GM18498 (cell line): ENCODE measurements at regions not wholly inside any gene's neighbourhood (a gene's known extent, or its start where the extent isn't known, plus 50 kb on each side); places are given as distances from the start of the nearest gene placed in this dataset.

ENCODE experiments used
- ATAC-seq: cut with Tn5 transposase; IDR thresholded peaks from one replicate; pipeline ENCODE4 v1.9.1; 2021; ENCODE audit warnings: mild to moderate bottlenecking, moderate library complexity; ENCODE audit not compliant: unreplicated experiment

GRCh38 chr11:41849250-41849649 is 389.8 kb upstream of the LRRC4C start:
- no peak for ATAC-seq

GRCh38 chr11:41851743-41852142 is 392.3 kb upstream of the LRRC4C start:
- ATAC-seq, result no peak

DNA sequence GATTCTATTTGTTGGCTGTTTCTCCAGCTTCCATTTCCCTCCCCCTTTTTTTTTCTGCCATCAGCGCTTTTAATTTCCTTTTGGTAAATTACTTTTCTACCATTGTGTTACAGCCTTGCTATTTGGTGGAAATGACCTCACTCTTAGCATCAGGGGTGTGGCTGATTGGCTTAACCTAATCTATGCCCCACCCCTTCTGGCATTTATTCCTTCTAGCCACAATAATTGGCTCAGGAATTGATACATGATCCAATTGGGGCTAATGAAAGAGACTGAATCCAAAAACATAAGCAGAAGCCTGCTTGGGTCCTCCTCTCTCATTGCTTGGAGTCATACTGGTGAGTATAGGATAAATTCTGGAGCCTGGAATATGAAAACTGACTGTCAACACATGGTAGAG is 402.4 kb upstream of the LRRC4C start:
- ATAC-seq, result no peak

DNA sequence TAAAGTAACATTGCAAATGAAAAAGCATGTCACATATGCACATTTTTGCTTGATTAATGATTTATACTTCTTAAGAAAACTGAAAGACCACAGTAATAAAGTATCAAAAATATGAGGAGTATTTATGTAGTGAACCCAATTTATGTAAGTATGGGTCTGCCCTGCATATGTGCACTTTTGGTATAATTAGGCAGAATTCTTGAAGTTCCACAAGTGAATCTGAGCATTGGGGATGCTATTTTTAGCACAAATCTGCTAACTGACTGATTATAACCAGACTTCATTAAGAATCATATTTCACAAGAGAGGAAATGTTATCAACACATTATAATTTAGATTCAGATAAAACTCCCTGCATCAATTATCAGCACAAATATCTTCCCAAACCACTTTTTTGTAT is 407.1 kb upstream of the LRRC4C start:
- no peak for ATAC-seq

DNA sequence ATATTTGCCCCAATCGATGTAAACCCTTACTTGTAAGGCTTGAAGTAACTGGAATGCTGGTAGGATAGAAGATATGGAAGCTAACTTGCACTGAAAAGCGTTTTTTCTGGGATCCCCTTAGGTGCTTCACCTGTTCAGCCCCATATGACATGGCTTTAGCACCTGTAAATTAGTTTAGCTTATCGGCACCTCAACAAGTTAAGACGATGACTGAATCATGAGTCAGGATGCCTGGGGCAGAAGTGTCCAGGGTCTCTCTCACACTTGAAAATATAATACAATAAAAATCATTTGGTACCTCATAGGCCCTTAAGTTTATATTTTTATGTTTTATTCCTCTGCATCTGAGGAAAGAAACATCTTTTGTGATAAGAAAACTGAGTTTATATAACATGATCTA is 409.2 kb upstream of the LRRC4C start:
- no peak for ATAC-seq

DNA sequence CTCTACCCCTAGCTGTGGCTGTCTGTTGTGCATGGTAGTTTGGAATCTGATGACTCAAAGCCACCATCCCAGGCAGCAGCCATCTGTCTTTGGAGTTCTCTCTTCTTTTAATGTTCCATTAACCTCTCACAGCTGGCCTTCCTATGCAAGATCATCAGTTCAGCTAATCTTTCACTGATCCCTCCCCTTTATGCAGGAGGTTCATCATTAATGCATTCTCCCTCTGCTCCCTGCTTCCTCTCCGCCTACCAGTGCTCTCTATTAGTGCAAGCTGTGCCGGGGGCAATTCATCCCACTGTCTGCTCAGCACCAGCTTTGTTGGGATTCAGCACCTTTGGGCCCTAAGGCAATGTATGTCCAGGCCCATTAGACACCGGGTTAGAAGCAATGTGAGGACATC is 413.0 kb upstream of the LRRC4C start:
- no peak for ATAC-seq

DNA sequence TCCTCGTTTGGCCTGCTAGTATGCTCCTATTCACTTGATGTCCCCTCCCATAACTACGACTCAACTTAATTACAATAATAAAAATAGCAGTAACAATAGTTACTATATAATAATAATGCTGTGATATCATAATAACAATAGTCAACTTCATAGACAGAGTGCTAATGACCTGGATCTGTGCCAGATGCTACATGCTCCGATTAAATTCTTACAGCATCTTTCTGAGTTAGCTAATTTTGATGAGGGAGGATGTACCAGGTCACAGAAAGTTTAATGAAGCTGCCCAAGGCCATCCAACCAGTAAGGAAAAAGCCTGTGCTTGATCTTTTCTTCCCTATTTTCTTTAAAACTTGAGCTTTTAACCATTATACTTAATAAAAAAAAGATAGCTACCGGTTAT is 413.4 kb upstream of the LRRC4C start:
- ATAC-seq, result no peak

DNA sequence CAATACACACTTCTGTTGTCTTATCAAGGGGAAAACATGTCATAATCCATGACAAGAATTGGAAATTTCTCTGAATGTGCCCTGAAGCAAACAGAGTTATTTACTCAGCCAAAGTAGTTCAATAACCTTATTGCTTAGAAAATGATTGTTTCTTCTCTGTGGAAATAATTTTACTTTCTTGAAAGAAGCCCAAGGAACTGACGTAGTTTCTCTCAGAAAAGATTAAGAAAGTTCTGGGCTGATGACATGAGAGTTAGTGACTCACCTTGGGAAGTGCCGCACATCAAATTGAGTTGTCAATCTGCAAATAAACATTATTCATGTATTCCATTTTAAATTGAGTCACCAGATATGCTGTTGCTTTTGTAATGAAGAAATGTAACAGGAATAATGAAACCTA is 418.6 kb upstream of the LRRC4C start:
- ATAC-seq, result no peak

DNA sequence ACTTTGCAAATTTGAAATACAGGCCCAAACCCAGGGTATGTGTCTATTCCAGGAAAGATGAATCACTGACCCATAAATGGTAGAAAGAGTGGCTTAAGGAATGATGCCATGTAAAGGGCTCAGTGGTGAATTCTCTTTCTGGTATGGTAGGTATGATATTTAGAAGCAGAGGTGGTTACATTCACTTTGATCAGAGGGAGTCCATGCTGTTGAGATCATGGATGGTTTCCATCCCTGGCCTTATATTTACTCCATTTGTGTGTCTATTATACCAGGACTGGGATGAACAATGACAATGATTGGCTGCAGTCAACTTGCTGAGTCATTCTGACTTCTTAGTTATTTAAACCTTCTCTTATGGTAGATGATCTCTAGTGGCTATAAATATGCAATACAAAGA is 419.8 kb upstream of the LRRC4C start:
- no peak for ATAC-seq

DNA sequence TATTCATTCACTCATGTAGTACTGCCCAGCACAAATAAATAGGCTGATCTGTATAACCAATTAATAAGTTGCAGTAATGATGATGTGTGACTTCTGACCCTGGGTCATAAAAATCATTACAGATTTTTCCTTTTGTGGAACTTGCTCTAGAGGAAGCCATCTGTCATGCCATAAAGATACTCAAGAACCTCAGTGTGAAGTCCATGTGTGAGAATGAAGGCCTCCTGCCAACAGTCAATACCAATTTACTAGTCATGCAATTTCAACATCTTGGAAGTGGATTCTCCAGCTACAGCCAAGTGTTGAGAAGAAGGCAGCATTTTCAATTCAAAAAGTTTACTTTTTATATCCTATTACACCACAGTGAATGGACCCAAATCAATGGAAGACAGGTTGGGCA is 435.6 kb upstream of the LRRC4C start:
- no peak for ATAC-seq

GRCh38 chr11:41897991-41898390 is 438.5 kb upstream of the LRRC4C start:
- no peak for ATAC-seq

DNA sequence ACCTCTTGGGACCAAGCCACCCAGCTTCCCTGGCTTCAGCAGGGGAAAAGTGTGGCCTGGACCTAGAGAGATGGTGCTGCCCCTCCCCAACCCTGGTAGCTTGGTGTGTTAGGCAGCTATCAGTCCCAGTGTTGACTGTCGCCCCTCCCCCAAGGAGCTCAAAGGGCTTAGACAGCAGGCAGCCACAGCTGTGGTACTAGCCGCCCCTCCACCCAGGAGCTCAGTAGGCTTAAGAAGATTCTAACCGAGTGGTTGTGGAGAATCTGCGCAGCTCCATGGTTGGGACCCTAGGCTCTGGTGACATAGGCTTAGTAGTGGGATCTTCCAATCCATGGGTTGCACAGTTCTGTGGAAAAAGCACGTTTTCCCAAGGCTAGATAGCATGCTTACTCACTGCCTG is 458.4 kb upstream of the LRRC4C start:
- no peak for ATAC-seq

DNA sequence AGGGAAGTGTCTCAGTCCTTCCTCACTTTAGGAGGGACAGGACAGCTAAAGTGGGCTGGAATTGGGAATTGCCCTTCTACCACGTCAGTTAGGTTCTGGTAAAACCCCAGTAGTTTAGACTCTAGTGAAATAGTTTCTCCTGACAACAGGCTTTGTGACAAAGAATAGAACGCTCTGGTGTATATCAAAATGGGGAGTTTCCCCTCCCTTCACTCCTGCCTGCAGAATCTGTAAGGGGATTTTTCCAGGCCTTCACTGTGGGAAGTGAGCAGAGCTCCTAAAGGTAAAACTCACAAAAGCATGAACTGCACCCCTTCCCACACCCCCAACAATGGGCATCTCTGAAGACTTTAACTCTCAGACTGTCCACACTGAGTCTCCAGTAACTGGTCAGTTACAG is 460.9 kb upstream of the LRRC4C start:
- no peak for ATAC-seq

GRCh38 chr11:41921746-41922390 is 462.4 kb upstream of the LRRC4C start:
- no peak for ATAC-seq

DNA sequence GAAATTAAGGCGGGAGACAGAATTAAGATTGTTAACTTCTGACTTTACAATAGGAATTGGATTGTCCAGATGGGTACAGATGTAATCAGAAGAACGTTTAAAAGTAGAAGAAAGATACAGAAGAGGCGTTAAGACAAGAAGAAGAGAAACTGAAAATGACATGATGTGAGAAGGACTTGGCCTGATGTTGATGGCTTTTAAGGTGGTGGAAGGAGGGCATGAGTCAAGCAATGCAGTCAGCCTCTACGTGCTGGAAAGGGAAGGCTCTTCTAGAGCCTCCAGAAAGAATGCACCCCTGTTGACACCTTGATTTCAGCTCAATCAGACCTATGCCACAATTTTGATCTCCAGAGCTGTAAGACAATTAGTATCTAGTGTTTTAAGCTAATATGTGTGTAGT is 466.9 kb upstream of the LRRC4C start:
- ATAC-seq, result no peak

DNA sequence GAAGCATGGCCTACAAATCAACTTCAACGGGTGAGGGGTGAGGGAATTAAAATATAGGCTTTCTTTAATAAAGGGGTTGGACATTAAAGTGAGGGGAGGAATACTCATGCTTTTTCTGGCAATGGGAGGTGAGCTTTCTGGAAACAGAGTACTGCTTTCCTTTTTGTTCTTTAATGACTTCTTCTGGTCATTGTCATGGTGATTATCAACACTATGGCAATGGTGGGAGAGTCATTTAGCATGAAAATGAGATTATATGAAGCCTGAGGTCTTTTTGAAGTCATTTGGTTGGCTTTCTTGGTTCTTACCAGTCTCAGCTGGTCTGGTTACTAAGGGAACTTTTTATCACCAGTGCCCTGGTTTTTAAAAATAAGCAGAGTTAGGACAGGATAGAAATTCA is 475.8 kb upstream of the LRRC4C start:
- ATAC-seq, result no peak

DNA sequence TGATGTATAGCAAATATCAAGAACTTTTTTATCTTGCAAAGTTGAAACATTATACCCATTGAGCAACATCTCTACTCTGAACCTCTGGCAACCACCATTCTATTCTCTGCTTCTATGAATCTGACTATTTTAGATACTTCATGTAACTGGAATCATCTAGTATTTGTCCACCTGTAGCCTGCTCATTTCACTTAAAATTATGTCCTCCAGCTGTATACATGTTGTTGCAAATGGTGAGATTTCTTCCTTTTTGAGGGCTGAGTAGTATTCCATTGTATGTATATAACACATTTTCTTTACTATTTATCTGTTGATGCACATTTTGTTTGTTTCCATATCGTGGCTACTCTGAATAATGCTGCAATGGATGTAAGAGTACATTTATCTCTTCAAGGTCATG is 476.3 kb upstream of the LRRC4C start:
- no peak for ATAC-seq

- no peak for ATAC-seq
These were observed 484.2 kb upstream of the LRRC4C start for GRCh38 chr11:41943656-41944055.

GRCh38 chr11:41947392-41947791 is 487.9 kb upstream of the LRRC4C start:
- ATAC-seq, result no peak

- ATAC-seq, result no peak
These were observed 491.2 kb upstream of the LRRC4C start for GRCh38 chr11:41950470-41951143.

- no peak for ATAC-seq
These were observed 494.6 kb upstream of the LRRC4C start for GRCh38 chr11:41954034-41954433.

DNA sequence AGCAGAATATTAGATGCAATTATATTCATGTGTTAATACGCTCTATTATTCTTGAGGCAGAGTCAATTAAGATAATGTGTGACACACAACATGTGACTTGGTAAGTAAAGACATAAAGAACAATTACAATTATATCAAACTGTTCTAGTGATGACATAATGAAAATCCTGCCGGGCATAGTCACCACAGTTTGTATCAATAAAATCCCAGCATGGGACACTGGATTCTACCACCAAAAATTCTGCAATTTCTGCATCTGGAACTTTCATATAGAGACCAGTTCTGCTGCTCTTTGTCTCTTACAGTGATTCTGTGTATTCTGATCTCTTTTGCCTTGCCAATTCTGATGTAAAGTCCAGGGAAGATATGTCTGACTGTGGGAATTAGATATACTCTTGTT is 495.6 kb upstream of the LRRC4C start:
- no peak for ATAC-seq
